ENCODE measurements at regions not wholly inside any gene's neighbourhood (a gene's known extent, or its start where the extent isn't known, plus 50 kb on each side); places are given as distances from the start of the nearest gene placed in this dataset.

- TF ChIP-seq CTCF (IDR thresholded peaks at IDR 0.05; ENCODE audit: low read length) (no peak), EZH2 (optimal IDR thresholded peaks at IDR 0.05; ENCODE audit: low read depth, low read length) (no peak), EZH2phosphoT487 (IDR thresholded peaks at IDR 0.05; ENCODE audit: low read length) (no peak)
These were observed 74.8 kb upstream of the PIAS1 start for GRCh38 chr15:67979281-67979680.

Data from MM.1S (cell line).